SK-N-SH (cell line): ENCODE measurements at regions not wholly inside any gene's neighbourhood (a gene's known extent, or its start where the extent isn't known, plus 50 kb on each side); places are given as distances from the start of the nearest gene placed in this dataset.

Source experiments
- CTCF ChIA-PET: fragments of 300-600, 350-600 bp; formaldehyde crosslinking; extraction: SDS; loops from one replicate; lab custom pipeline; 2021; lab: Yijun Ruan, JAX
- POLR2A ChIA-PET: fragments of 350-600 bp; sonication (Branson Sonifier 250); formaldehyde crosslinking; extraction: SDS; loops from one replicate; lab custom pipeline; 2020; ENCODE audit warnings: antibody characterized with exemption, inconsistent platforms; lab: Yijun Ruan, JAX
- DNase-seq: peaks from one replicate; pipeline ENCODE4 v3.0.0; 2012
- H2AFZ ChIP-seq: fragments of 200-600 bp; sonication (generic); 2 replicates; pipeline ENCODE4 v1.8.1; 2016; ENCODE audit warnings: antibody characterized with exemption, mild to moderate bottlenecking, low read depth
- H3F3A ChIP-seq: fragments of 200-600 bp; sonication (generic); replicated peaks from 2 replicates; pipeline ENCODE3; 2016; ENCODE audit warnings: antibody characterized with exemption, mild to moderate bottlenecking; ENCODE audit not compliant: insufficient read depth
- H3K27ac ChIP-seq, 2 experiments: fragments of 200-500 bp in 1 of 2; fragments of 200-600 bp in 1 of 2; sonication (Bioruptor generic) in 1 of 2; sonication (generic), shearing (Covaris generic) in 1 of 2; 2 replicates each; pipeline versions ENCODE4 v1.5.1 to v1.6.1; 2014 to 2016; ENCODE audit warnings: low read depth in 2 of 2, inconsistent platforms in 1 of 2, low read length in 1 of 2, mild to moderate bottlenecking in 1 of 2, mixed read lengths in 1 of 2
- H3K27me3 ChIP-seq: fragments of 200-600 bp; sonication (generic), shearing (Covaris generic); 2 replicates; pipeline ENCODE4 v1.6.1; 2016; ENCODE audit warnings: mixed run types; ENCODE audit not compliant: insufficient read depth
- H3K36me3 ChIP-seq, 2 experiments: fragments of 200-500 bp in 1 of 2; fragments of 200-600 bp in 1 of 2; sonication (Bioruptor generic) in 1 of 2; sonication (generic) in 1 of 2; replicated peaks in 1 of 2; 2 replicates each; pipeline versions ENCODE3 to v1.5.1; 2014 to 2016; ENCODE audit warnings: low read length in 1 of 2, mild to moderate bottlenecking in 1 of 2; ENCODE audit not compliant: insufficient read depth in 2 of 2, control insufficient read depth in 1 of 2
- H3K4me1 ChIP-seq, 2 experiments: fragments of 200-500 bp in 1 of 2; fragments of 200-600 bp in 1 of 2; sonication (Bioruptor generic) in 1 of 2; sonication (generic), shearing (Covaris generic) in 1 of 2; 2 replicates each; pipeline versions ENCODE4 v1.5.1 to v1.6.1; 2014 to 2016; ENCODE audit warnings: low read depth in 1 of 2, low read length in 1 of 2, mixed run types in 1 of 2; ENCODE audit not compliant: insufficient read depth in 2 of 2, control insufficient read depth in 1 of 2
- H3K4me2 ChIP-seq: fragments of 200-600 bp; sonication (generic), shearing (Covaris generic); 2 replicates; pipeline ENCODE4 v1.6.1; 2017; ENCODE audit warnings: mixed run types
- H3K4me3 ChIP-seq, 2 experiments: fragments of 200-500 bp in 1 of 2; fragments of 200-600 bp in 1 of 2; sonication (Bioruptor generic) in 1 of 2; sonication (generic), shearing (Covaris generic) in 1 of 2; 2 replicates each; pipeline versions ENCODE4 v1.5.1 to v1.8.1; 2014 to 2016; ENCODE audit warnings: low read depth in 2 of 2, inconsistent platforms in 1 of 2, low read length in 1 of 2, mild to moderate bottlenecking in 1 of 2, mixed read lengths in 1 of 2, moderate library complexity in 1 of 2
- H3K79me2 ChIP-seq: fragments of 200-600 bp; sonication (generic); 2 replicates; pipeline ENCODE4 v1.8.1; 2017; ENCODE audit warnings: mild to moderate bottlenecking; ENCODE audit not compliant: insufficient read depth
- H3K9ac ChIP-seq: fragments of 200-600 bp; sonication (generic); 2 replicates; pipeline ENCODE4 v1.6.1; 2017; ENCODE audit warnings: mixed run types
- H3K9me2 ChIP-seq: fragments of 200-600 bp; sonication (generic); 2 replicates; pipeline ENCODE4 v1.6.1; 2017; ENCODE audit warnings: mixed run types
- H3K9me3 ChIP-seq: fragments of 200-600 bp; sonication (generic); 2 replicates; pipeline ENCODE4 v1.6.1; 2017; ENCODE audit warnings: mixed run types, mild to moderate bottlenecking, moderate library complexity
- H4K20me1 ChIP-seq: fragments of 200-600 bp; sonication (generic); 2 replicates; pipeline ENCODE4 v1.6.1; 2017; ENCODE audit warnings: mild to moderate bottlenecking, mixed run types; ENCODE audit not compliant: insufficient read depth
- ELF1 ChIP-seq: IDR thresholded peaks from 2 replicates; pipeline ENCODE4 v1.4.0; 2012
- EP300 ChIP-seq, 2 experiments: IDR thresholded peaks; 2 replicates each; pipeline versions ENCODE4 v1.4.0 to v1.6.1; 2012; ENCODE audit warnings: borderline replicate concordance in 1 of 2, low read depth in 1 of 2, low read length in 1 of 2
- FOSL2 ChIP-seq: IDR thresholded peaks from 2 replicates; pipeline ENCODE4 v1.4.0; 2012; ENCODE audit warnings: low read depth, mild to moderate bottlenecking, moderate library complexity, borderline replicate concordance
- FOXJ3 ChIP-seq: sonication (generic); formaldehyde crosslinking; IDR thresholded peaks from 2 replicates; pipeline ENCODE4 v1.5.1; 2020; ENCODE audit warnings: mild to moderate bottlenecking, missing genetic modification reagents
- FOXM1 ChIP-seq: IDR thresholded peaks from 2 replicates; pipeline ENCODE4 v1.4.0; 2012; ENCODE audit warnings: low read depth, mild to moderate bottlenecking
- GABPA ChIP-seq: IDR thresholded peaks from 2 replicates; pipeline ENCODE4 v1.4.0; 2012; ENCODE audit warnings: low read depth, mild to moderate bottlenecking
- MEF2A ChIP-seq: IDR thresholded peaks from 2 replicates; pipeline ENCODE4 v1.4.0; 2012; ENCODE audit warnings: low read depth, borderline replicate concordance
- MXI1 ChIP-seq: IDR thresholded peaks from 2 replicates; pipeline ENCODE4 v1.6.1; 2012; ENCODE audit warnings: mild to moderate bottlenecking, low read depth, low read length, improper control_type of control experiment
- NFIC ChIP-seq: IDR thresholded peaks from 2 replicates; pipeline ENCODE4 v1.4.0; 2012; ENCODE audit warnings: borderline replicate concordance
- NRF1 ChIP-seq: IDR thresholded peaks from 2 replicates; pipeline ENCODE4 v1.6.1; 2012; ENCODE audit warnings: low read depth, mild to moderate bottlenecking, low read length
- POLR2AphosphoS5 ChIP-seq: IDR thresholded peaks from 2 replicates; pipeline ENCODE4 v1.6.1; 2012; ENCODE audit warnings: low read depth, low read length
- RAD21 ChIP-seq: IDR thresholded peaks from 2 replicates; pipeline ENCODE4 v1.6.1; 2012; ENCODE audit warnings: mild to moderate bottlenecking, low read length
- RCOR1 ChIP-seq: fragments of 150-350 bp; IDR thresholded peaks from 2 replicates; pipeline ENCODE4 v1.6.1; 2017; ENCODE audit warnings: antibody characterized with exemption, low read length
- SMC3 ChIP-seq: IDR thresholded peaks from 2 replicates; pipeline ENCODE4 v1.6.1; 2012; ENCODE audit warnings: low read depth, low read length, improper control_type of control experiment
- TAF1 ChIP-seq: IDR thresholded peaks from 2 replicates; pipeline ENCODE4 v1.6.1; 2012; ENCODE audit warnings: low read depth, mild to moderate bottlenecking, low read length, moderate library complexity, borderline replicate concordance
- TEAD4 ChIP-seq: IDR thresholded peaks from 2 replicates; pipeline ENCODE4 v1.4.0; 2012; ENCODE audit warnings: mild to moderate bottlenecking, borderline replicate concordance; ENCODE audit not compliant: insufficient read depth
- WGBS: methylation state at CpG from one replicate; pipeline ENCODE4 v1.1.6; 2017; ENCODE audit warnings: low lambda C conversion rate; 5-methylcytosine and 5-hydroxymethylcytosine counted together
- TF ChIP-seq, protein P1 (sequence below): IDR thresholded peaks from 2 replicates; pipeline ENCODE4 v1.4.0; 2012; ENCODE audit warnings: low read depth, borderline replicate concordance
- TF ChIP-seq, protein P2 (sequence below): fragments of 150-350 bp; IDR thresholded peaks from 2 replicates; pipeline ENCODE4 v1.6.1; 2016; ENCODE audit warnings: mild to moderate bottlenecking, low read depth, low read length
- TF ChIP-seq, protein P3 (sequence below): fragments of 150-350 bp; IDR thresholded peaks from 2 replicates; pipeline ENCODE4 v1.6.1; 2017; ENCODE audit warnings: antibody characterized with exemption, low read length, low read depth, borderline replicate concordance
- TF ChIP-seq, protein P4 (sequence below): IDR thresholded peaks from 2 replicates; pipeline ENCODE4 v1.4.0; 2012; ENCODE audit warnings: low read depth, borderline replicate concordance

DNA sequence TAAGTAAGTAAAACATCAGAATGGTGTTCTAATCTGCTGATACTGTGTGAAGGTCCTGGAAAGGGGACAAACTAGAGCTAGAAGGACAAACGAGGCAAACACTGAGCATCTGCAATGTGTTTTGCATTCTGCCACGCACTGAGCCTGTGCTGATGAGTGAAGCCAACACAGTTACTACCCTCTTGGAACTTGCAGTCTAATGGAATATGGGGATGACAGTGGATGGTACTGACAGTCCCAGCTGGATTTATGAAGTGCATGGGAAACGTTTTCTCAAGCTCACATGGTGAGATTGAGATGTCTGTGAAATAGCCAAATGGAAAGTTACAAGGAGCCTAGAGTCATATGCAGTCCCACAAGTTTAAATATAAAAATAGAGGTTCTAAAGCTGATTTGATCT lies 86.6 kb downstream of the FOXB1 start:
- no peak overlapping the region for H3K27ac ChIP-seq

DNA sequence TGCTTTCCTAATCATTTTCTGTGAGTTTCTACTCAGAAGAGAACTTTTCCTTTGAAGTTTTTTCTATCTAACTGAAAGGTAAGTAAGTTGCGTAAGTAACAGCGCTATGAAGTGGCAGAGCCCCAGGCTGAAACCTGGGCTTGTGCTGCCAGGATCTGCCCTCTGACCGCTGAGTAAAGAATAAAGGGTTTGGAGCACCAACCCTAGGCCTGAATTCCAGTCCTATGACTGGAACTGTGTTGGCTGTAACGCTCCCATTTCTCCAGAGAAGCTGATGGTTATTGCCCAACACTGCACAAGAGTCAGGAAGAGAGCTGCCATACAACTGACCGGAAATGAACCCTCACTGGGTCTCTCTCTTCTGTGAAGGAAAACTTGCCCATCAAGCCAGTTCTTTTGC lies 87.0 kb downstream of the FOXB1 start:
- Histone ChIP-seq H3K27ac (no peak overlapping the region), H3K79me2 (no peaks in the 10 kb centered on the region), H3K4me3 (no peak overlapping the region), H3K9me3 (no peaks in the 10 kb centered on the region), H3K36me3 (no peaks in the 10 kb centered on the region), H3F3A (no peaks in the 10 kb centered on the region), H4K20me1 (no peaks in the 10 kb centered on the region), H3K27me3 (peaks cover 13% of the 10 kb centered on the region; the same call in 1 of the 2 replicates), H3K4me1 (no peaks in the 10 kb centered on the region), H3K4me2 (no peak overlapping the region), H3K9me2 (no peaks in the 10 kb centered on the region), H2AFZ (no peak overlapping the region), H3K9ac (no peak overlapping the region)
- CTCF ChIA-PET = interaction anchor here (0.9 kb wide), 1 partner anchor 236 kb away, joined by 3 read pairs; no protein-coding TSS in a partner anchor
- no peak for DNase-seq
- WGBS = 15% methylated on average over 5 of the region's 5 CpGs
- TF ChIP-seq EP300 (IDR thresholded peaks at IDR 0.05; ENCODE audit: borderline replicate concordance in 1 of 2, low read depth in 1 of 2, low read length in 1 of 2) (no peak), GABPA (no peak), TEAD4 (no peak), FOXM1 (no peak), FOSL2 (no peak), SMC3 (no peak), MXI1 (no peak), MEF2A (no peak)
- TF ChIP-seq, protein P1, sequence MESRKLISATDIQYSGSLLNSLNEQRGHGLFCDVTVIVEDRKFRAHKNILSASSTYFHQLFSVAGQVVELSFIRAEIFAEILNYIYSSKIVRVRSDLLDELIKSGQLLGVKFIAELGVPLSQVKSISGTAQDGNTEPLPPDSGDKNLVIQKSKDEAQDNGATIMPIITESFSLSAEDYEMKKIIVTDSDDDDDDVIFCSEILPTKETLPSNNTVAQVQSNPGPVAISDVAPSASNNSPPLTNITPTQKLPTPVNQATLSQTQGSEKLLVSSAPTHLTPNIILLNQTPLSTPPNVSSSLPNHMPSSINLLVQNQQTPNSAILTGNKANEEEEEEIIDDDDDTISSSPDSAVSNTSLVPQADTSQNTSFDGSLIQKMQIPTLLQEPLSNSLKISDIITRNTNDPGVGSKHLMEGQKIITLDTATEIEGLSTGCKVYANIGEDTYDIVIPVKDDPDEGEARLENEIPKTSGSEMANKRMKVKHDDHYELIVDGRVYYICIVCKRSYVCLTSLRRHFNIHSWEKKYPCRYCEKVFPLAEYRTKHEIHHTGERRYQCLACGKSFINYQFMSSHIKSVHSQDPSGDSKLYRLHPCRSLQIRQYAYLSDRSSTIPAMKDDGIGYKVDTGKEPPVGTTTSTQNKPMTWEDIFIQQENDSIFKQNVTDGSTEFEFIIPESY = no peak
- TF ChIP-seq, protein P2, sequence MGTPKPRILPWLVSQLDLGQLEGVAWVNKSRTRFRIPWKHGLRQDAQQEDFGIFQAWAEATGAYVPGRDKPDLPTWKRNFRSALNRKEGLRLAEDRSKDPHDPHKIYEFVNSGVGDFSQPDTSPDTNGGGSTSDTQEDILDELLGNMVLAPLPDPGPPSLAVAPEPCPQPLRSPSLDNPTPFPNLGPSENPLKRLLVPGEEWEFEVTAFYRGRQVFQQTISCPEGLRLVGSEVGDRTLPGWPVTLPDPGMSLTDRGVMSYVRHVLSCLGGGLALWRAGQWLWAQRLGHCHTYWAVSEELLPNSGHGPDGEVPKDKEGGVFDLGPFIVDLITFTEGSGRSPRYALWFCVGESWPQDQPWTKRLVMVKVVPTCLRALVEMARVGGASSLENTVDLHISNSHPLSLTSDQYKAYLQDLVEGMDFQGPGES = no peak
- POLR2A ChIA-PET = no interaction called here

More for the DNA sequence above, 86.6 kb downstream of the FOXB1 start:
- 18% methylated on average over 3 of the region's 3 CpGs for WGBS
- Histone ChIP-seq H3K79me2 (no peaks in the 10 kb centered on the region), H3K9me2 (no peaks in the 10 kb centered on the region), H3K36me3 (no peaks in the 10 kb centered on the region), H3K4me1 (no peaks in the 10 kb centered on the region), H2AFZ (no peak overlapping the region), H3K9me3 (no peaks in the 10 kb centered on the region), H3K4me3 (no peak overlapping the region), H3F3A (no peaks in the 10 kb centered on the region), H3K27me3 (peaks cover 13% of the 10 kb centered on the region; the same call in 1 of the 2 replicates), H3K9ac (no peak overlapping the region), H4K20me1 (no peaks in the 10 kb centered on the region), H3K4me2 (no peak overlapping the region)
- CTCF ChIA-PET = interaction anchor here (0.9 kb wide), 1 partner anchor 236 kb away, joined by 3 read pairs; no protein-coding TSS in a partner anchor
- DNase-seq = no peak
- POLR2A ChIA-PET = no interaction called here
- no peak for TF ChIP-seq POLR2AphosphoS5
- TF ChIP-seq, protein P3, sequence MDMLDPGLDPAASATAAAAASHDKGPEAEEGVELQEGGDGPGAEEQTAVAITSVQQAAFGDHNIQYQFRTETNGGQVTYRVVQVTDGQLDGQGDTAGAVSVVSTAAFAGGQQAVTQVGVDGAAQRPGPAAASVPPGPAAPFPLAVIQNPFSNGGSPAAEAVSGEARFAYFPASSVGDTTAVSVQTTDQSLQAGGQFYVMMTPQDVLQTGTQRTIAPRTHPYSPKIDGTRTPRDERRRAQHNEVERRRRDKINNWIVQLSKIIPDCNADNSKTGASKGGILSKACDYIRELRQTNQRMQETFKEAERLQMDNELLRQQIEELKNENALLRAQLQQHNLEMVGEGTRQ = no peak
- no peak for TF ChIP-seq FOSL2
- TF ChIP-seq RCOR1 = no peak
- TF ChIP-seq TAF1 = no peak
- TF ChIP-seq ELF1 = no peak
- TF ChIP-seq RAD21 = no peak
- TF ChIP-seq, protein P4, sequence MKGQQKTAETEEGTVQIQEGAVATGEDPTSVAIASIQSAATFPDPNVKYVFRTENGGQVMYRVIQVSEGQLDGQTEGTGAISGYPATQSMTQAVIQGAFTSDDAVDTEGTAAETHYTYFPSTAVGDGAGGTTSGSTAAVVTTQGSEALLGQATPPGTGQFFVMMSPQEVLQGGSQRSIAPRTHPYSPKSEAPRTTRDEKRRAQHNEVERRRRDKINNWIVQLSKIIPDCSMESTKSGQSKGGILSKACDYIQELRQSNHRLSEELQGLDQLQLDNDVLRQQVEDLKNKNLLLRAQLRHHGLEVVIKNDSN = no peak
- no peak for TF ChIP-seq NFIC
- TF ChIP-seq NRF1 = no peak
- TF ChIP-seq, protein P2 = no peak
- no peak for TF ChIP-seq FOXJ3 (CRISPR knock-in tag)
- TF ChIP-seq, all 33 proteins: peak for 0
